ENCODE measurements at regions not wholly inside any gene's neighbourhood (a gene's known extent, or its start where the extent isn't known, plus 50 kb on each side); places are given as distances from the start of the nearest gene placed in this dataset.
"Not testable (repeated sequence)": the region's sequence is repeated elsewhere in the genome, so short reads cannot be mapped to it uniquely, and the experiment has no call there.

- TF ChIP-seq CTCF, POLR2A, POLR2AphosphoS5, EP300 (IDR thresholded peaks at IDR 0.05): not testable (repeated sequence)
Measured at GRCh38 chr9:94413665-94414064, 85.2 kb upstream of the NUTM2F start.
